GM19240 (cell line): ENCODE measurements at regions not wholly inside any gene's neighbourhood (a gene's known extent, or its start where the extent isn't known, plus 50 kb on each side); places are given as distances from the start of the nearest gene placed in this dataset.

Experiments used
- DNase-seq: peaks from one replicate; pipeline ENCODE4 v3.0.0; 2011; ENCODE audit warnings: low spot score; ENCODE audit not compliant: insufficient read length

GRCh38 chr3:107045791-107046190 lies 331.4 kb upstream of the CCDC54 start:
- DNase-seq, result no peak

GRCh38 chr3:107055181-107055942 lies 321.9 kb upstream of the CCDC54 start:
- no peak for DNase-seq

- no peak for DNase-seq
These were observed 315.8 kb upstream of the CCDC54 start for GRCh38 chr3:107061466-107061865.

GRCh38 chr3:107062310-107062709 lies 314.9 kb upstream of the CCDC54 start:
- DNase-seq, result no peak

GRCh38 chr3:107062787-107063186 lies 314.5 kb upstream of the CCDC54 start:
- DNase-seq, result no peak

- no peak for DNase-seq
These were observed 313.9 kb upstream of the CCDC54 start for GRCh38 chr3:107063351-107063750.

GRCh38 chr3:107064405-107065060 lies 312.7 kb upstream of the CCDC54 start:
- peak; percentile 41 for DNase-seq

GRCh38 chr3:107065094-107065861 lies 312.0 kb upstream of the CCDC54 start:
- no peak for DNase-seq

- DNase-seq, result no peak
These were observed 309.8 kb upstream of the CCDC54 start for GRCh38 chr3:107067421-107067820.

- DNase-seq, result no peak
These were observed 308.3 kb upstream of the CCDC54 start for GRCh38 chr3:107068980-107069379.

GRCh38 chr3:107076946-107077345 lies 300.3 kb upstream of the CCDC54 start:
- DNase-seq, result no peak

GRCh38 chr3:107077391-107077790 lies 299.8 kb upstream of the CCDC54 start:
- no peak for DNase-seq

- DNase-seq, result no peak
These were observed 294.7 kb upstream of the CCDC54 start for GRCh38 chr3:107082527-107082926.

- no peak for DNase-seq
These were observed 292.0 kb upstream of the CCDC54 start for GRCh38 chr3:107085261-107085660.

GRCh38 chr3:107092121-107092520 lies 285.1 kb upstream of the CCDC54 start:
- no peak for DNase-seq

GRCh38 chr3:107098864-107099263 lies 278.4 kb upstream of the CCDC54 start:
- no peak for DNase-seq

GRCh38 chr3:107100137-107100536 lies 277.1 kb upstream of the CCDC54 start:
- DNase-seq, result no peak

- DNase-seq, result no peak
These were observed 276.7 kb upstream of the CCDC54 start for GRCh38 chr3:107100573-107100972.

- DNase-seq, result no peak
These were observed 273.5 kb upstream of the CCDC54 start for GRCh38 chr3:107103786-107104185.

GRCh38 chr3:107106316-107106715 lies 270.9 kb upstream of the CCDC54 start:
- DNase-seq, result no peak

GRCh38 chr3:107106907-107107306 lies 270.3 kb upstream of the CCDC54 start:
- DNase-seq, result no peak

- DNase-seq, result no peak
These were observed 266.5 kb upstream of the CCDC54 start for GRCh38 chr3:107110596-107111305.
